GM12878 (cell line): ENCODE measurements at regions not wholly inside any gene's neighbourhood (a gene's known extent, or its start where the extent isn't known, plus 50 kb on each side); places are given as distances from the start of the nearest gene placed in this dataset.

ENCODE experiments used
- ATAC-seq: fragments of 200-7000 bp; cut with Tn5 transposase; 3 replicates; pipeline ENCODE4 v1.9.1; 2020; ENCODE audit warnings: mild to moderate bottlenecking, moderate library complexity
- BruUV-seq: library from RNA; stranded (reverse); fragments of 400-500 nt; replicated peaks from 2 replicates; lab custom pipeline; 2021; lab: Mats Ljungman, UMichigan
- CTCF ChIA-PET: fragments of 300-600 bp; sonication (Branson Sonifier 250); formaldehyde crosslinking; extraction: SDS; loops from one replicate; lab custom pipeline; 2021; ENCODE audit warnings: inconsistent platforms; lab: Yijun Ruan, JAX
- POLR2A ChIA-PET: fragments of 350-600 bp; formaldehyde crosslinking; extraction: SDS; loops from one replicate; lab custom pipeline; 2021; ENCODE audit warnings: inconsistent platforms; lab: Charles Lee
- RAD21 ChIA-PET: fragments of 300-600 bp; sonication (Branson Sonifier 250); formaldehyde crosslinking; loops from one replicate; lab custom pipeline; 2023; ENCODE audit warnings: antibody characterized with exemption; ENCODE audit not compliant: unreplicated experiment; lab: Charles Lee
- SMC1A ChIA-PET: fragments of 300-600 bp; sonication (Branson Sonifier 250); formaldehyde crosslinking; loops from one replicate; lab custom pipeline; 2023; ENCODE audit not compliant: unreplicated experiment, uncharacterized antibody; lab: Charles Lee
- DNase-seq: peaks from one replicate; pipeline ENCODE4 v3.0.0-alpha.2; 2011; ENCODE audit warnings: low read depth, low spot score
- FAIRE-seq: peaks from 3 replicates; lab custom pipeline; 2011; peaks lifted over from hg19 to GRCh38; lab: Jason Lieb, UNC
- H2AFZ ChIP-seq: 2 replicates; pipeline ENCODE4 v1.6.0; 2011; ENCODE audit warnings: low read depth, low read length, control low read depth; ENCODE audit not compliant: control insufficient read depth
- H3K27ac ChIP-seq: 2 replicates; pipeline ENCODE4 v1.5.1; 2011; ENCODE audit warnings: control low read depth; ENCODE audit not compliant: control insufficient read depth, insufficient read depth
- H3K27me3 ChIP-seq, 2 experiments: replicated peaks in 1 of 2; 2 replicates each; pipeline versions ENCODE4 v1.6.0 to v1.6.1; 2011; ENCODE audit warnings: low read length in 1 of 2; ENCODE audit not compliant: control insufficient read depth in 2 of 2, insufficient read depth in 2 of 2
- H3K36me3 ChIP-seq, 2 experiments: 2 replicates each; pipeline ENCODE4 v1.5.1; 2011; ENCODE audit warnings: low read length in 1 of 2; ENCODE audit not compliant: control insufficient read depth in 2 of 2, insufficient read depth in 2 of 2
- H3K4me1 ChIP-seq: 2 replicates; pipeline ENCODE4 v1.6.1; 2011; ENCODE audit warnings: mild to moderate bottlenecking, low read length, moderate library complexity, mixed read lengths; ENCODE audit not compliant: control insufficient read depth, insufficient read depth
- H3K4me2 ChIP-seq: 2 replicates; pipeline ENCODE4 v1.6.0; 2011; ENCODE audit warnings: control low read depth; ENCODE audit not compliant: control insufficient read depth, insufficient read depth
- H3K4me3 ChIP-seq: fragments of 200-600 bp; sonication (generic); 2 replicates; pipeline ENCODE4 v1.5.1; 2016
- H3K79me2 ChIP-seq: 2 replicates; pipeline ENCODE4 v1.6.0; 2011; ENCODE audit warnings: low read length; ENCODE audit not compliant: control insufficient read depth, insufficient read depth
- H3K9ac ChIP-seq: 2 replicates; pipeline ENCODE4 v1.8.0; 2011; ENCODE audit warnings: low read length, control low read depth, mixed read lengths; ENCODE audit not compliant: control insufficient read depth, insufficient read depth
- H3K9me3 ChIP-seq: replicated peaks from 3 replicates; pipeline ENCODE4 v1.5.1; 2011; ENCODE audit warnings: mild to moderate bottlenecking, low read length; ENCODE audit not compliant: control insufficient read depth, insufficient read depth
- H4K20me1 ChIP-seq: 2 replicates; pipeline ENCODE4 v1.6.0; 2011; ENCODE audit not compliant: control insufficient read depth, insufficient read depth
- EGR1 ChIP-seq, 2 experiments: IDR thresholded peaks; 1 replicate in 1 of 2; 2 replicates in 1 of 2; pipeline ENCODE4 v1.6.1; 2011 to 2012; ENCODE audit warnings: low read depth in 2 of 2, low read length in 2 of 2, borderline replicate concordance in 1 of 2, mild to moderate bottlenecking in 1 of 2, moderate library complexity in 1 of 2
- NR2F1 ChIP-seq: fragments of 450-650 bp; conservative IDR thresholded peaks from 2 replicates; pipeline ENCODE4 v1.6.1; 2017; ENCODE audit warnings: mild to moderate bottlenecking
- PML ChIP-seq: IDR thresholded peaks from 2 replicates; pipeline ENCODE4 v1.6.1; 2012; ENCODE audit warnings: low read length, inconsistent platforms
- POLR2A ChIP-seq: IDR thresholded peaks from 2 replicates; pipeline ENCODE4 v1.6.1; 2011; ENCODE audit warnings: low read depth, mild to moderate bottlenecking, low read length
- RAD51 ChIP-seq: fragments of 450-650 bp; IDR thresholded peaks from 2 replicates; pipeline ENCODE4 v1.6.1; 2016; ENCODE audit warnings: moderate library complexity, mild to moderate bottlenecking, inconsistent platforms
- SP1 ChIP-seq: IDR thresholded peaks from one replicate; pipeline ENCODE4 v1.6.1; 2011; ENCODE audit warnings: low read depth, low read length
- WGBS: methylation state at CpG from one replicate; pipeline ENCODE4 v1.1.6; 2016; ENCODE audit warnings: low lambda C conversion rate; ENCODE audit not compliant: insufficient replicate concordance, insufficient coverage; ENCODE audit errors: missing lambda C conversion rate; 5-methylcytosine and 5-hydroxymethylcytosine counted together
- in situ Hi-C: fragments of 300-500 bp; cut with MboI; formaldehyde crosslinking; loops from 9 replicates; pipeline ENCODE4 v1.14.3; 2018; ENCODE audit warnings: mixed read lengths
- intact Hi-C: fragments of 100-400 bp; cut with micrococcal nuclease; formaldehyde crosslinking; loops from one replicate; pipeline ENCODE4 v1.14.2; 2022; ENCODE audit not compliant: unreplicated experiment
- TF ChIP-seq, protein P1 (sequence below): fragments of 450-650 bp; IDR thresholded peaks from 2 replicates; pipeline ENCODE4 v1.6.1; 2017; ENCODE audit warnings: mild to moderate bottlenecking, moderate library complexity

DNA sequence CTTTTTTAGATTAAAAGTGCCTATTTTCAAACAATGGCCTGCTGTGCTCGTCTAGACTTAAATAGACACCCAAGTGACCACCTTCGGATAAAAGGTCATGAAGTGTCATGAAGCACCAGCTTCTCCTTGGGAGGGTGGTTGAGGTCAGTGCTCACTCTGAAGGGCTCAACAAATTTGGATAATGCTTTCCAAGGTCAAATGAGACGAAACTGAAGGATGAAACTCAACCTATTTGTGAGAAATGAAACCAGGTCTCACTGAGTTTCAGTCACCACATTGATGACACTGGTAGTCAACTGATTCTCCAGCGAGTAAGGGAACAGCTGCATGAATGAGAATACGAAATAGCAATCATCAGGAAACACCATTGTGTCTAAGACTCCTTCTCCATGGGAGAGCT lies 852.6 kb downstream of the NTRK3 start (continued):
- TF ChIP-seq, protein P1, sequence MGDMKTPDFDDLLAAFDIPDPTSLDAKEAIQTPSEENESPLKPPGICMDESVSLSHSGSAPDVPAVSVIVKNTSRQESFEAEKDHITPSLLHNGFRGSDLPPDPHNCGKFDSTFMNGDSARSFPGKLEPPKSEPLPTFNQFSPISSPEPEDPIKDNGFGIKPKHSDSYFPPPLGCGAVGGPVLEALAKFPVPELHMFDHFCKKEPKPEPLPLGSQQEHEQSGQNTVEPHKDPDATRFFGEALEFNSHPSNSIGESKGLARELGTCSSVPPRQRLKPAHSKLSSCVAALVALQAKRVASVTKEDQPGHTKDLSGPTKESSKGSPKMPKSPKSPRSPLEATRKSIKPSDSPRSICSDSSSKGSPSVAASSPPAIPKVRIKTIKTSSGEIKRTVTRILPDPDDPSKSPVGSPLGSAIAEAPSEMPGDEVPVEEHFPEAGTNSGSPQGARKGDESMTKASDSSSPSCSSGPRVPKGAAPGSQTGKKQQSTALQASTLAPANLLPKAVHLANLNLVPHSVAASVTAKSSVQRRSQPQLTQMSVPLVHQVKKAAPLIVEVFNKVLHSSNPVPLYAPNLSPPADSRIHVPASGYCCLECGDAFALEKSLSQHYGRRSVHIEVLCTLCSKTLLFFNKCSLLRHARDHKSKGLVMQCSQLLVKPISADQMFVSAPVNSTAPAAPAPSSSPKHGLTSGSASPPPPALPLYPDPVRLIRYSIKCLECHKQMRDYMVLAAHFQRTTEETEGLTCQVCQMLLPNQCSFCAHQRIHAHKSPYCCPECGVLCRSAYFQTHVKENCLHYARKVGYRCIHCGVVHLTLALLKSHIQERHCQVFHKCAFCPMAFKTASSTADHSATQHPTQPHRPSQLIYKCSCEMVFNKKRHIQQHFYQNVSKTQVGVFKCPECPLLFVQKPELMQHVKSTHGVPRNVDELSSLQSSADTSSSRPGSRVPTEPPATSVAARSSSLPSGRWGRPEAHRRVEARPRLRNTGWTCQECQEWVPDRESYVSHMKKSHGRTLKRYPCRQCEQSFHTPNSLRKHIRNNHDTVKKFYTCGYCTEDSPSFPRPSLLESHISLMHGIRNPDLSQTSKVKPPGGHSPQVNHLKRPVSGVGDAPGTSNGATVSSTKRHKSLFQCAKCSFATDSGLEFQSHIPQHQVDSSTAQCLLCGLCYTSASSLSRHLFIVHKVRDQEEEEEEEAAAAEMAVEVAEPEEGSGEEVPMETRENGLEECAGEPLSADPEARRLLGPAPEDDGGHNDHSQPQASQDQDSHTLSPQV, result no peak
- TF ChIP-seq EGR1 (IDR thresholded peaks at IDR 0.05; ENCODE audit: borderline replicate concordance in 1 of 2, low read depth in 2 of 2, low read length in 2 of 2), result no peak

DNA sequence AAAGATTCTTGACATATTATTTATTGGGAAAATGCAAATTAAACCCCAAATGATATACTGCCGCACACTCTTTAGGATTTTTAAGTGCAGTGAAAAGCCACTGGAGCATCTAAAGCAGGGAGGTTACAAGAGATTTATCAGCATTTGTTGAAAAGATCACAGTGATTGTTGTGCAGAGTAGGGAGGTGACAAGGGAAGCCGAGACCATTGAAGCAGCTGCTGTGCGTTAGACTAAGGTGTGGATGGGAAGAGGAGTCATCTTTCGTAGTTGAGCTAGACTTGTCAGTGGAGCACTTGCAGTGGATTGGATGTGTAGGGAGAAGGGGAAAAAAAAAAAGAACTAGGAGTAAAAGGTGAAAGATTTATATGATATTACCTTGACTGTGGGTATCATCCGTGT lies 854.6 kb downstream of the NTRK3 start:
- no peak for DNase-seq
- SMC1A ChIA-PET, result no interaction called here
- H3K27ac ChIP-seq, result no peak overlapping the region
- H3K9ac ChIP-seq, result no peak overlapping the region
- no peak overlapping the region for H3K4me2 ChIP-seq
- 36% methylated on average over 5 of the region's 5 CpGs for WGBS
- POLR2A ChIA-PET, result no interaction called here
- H3K4me3 ChIP-seq, result no peak overlapping the region
- no peaks in the 10 kb centered on the region for H3K27me3 ChIP-seq
- intact Hi-C loops, result no loop called here
- CTCF ChIA-PET, result interaction anchor here (0.5 kb wide), 1 partner anchor 686 kb away, joined by 3 read pairs; no protein-coding TSS in a partner anchor
- in situ Hi-C loops, result no loop called here
- RAD21 ChIA-PET, result no interaction called here
- TF ChIP-seq POLR2A, result no peak
- no peak for TF ChIP-seq NR2F1
- TF ChIP-seq RAD51, result no peak
- TF ChIP-seq SP1, result no peak
- no peak for TF ChIP-seq PML
- no peak for ATAC-seq
- FAIRE-seq, result no peak
- no TSS peak for BruUV-seq
- H3K36me3 ChIP-seq, result no peaks in the 10 kb centered on the region
- no peaks in the 10 kb centered on the region for H4K20me1 ChIP-seq
- no peaks in the 10 kb centered on the region for H3K79me2 ChIP-seq
- no peaks in the 10 kb centered on the region for H3K4me1 ChIP-seq
- no peak overlapping the region for H2AFZ ChIP-seq
- no peaks in the 10 kb centered on the region for H3K9me3 ChIP-seq
